HG02571 (cell line): ENCODE measurements at regions not wholly inside any gene's neighbourhood (a gene's known extent, or its start where the extent isn't known, plus 50 kb on each side); places are given as distances from the start of the nearest gene placed in this dataset.
"Not testable (repeated sequence)": the region's sequence is repeated elsewhere in the genome, so short reads cannot be mapped to it uniquely, and the experiment has no call there.

Source experiments
- ATAC-seq: cut with Tn5 transposase; IDR thresholded peaks from one replicate; pipeline ENCODE4 v1.9.1; 2021; ENCODE audit warnings: mild to moderate bottlenecking, moderate library complexity; ENCODE audit not compliant: unreplicated experiment

DNA sequence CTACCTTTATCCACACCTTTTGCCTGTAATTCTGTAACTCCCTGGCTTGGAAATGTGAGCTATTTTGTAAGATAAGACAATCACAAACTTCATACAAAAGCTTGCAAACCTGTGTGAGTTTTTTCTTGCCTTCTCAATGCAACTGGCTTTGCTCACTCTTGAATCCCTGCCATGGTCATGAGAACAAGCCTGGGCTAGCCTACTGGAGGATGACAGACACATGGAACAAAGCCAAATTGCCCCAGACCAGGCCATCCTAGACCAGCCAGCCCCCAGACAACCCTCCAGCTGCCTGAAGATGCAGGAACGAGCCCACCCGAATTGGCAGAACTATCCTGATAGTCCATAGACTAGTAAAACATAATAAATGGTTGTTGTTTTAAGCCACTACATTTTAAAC, 466.6 kb upstream of the ERCC4 start:
- no peak for ATAC-seq

DNA sequence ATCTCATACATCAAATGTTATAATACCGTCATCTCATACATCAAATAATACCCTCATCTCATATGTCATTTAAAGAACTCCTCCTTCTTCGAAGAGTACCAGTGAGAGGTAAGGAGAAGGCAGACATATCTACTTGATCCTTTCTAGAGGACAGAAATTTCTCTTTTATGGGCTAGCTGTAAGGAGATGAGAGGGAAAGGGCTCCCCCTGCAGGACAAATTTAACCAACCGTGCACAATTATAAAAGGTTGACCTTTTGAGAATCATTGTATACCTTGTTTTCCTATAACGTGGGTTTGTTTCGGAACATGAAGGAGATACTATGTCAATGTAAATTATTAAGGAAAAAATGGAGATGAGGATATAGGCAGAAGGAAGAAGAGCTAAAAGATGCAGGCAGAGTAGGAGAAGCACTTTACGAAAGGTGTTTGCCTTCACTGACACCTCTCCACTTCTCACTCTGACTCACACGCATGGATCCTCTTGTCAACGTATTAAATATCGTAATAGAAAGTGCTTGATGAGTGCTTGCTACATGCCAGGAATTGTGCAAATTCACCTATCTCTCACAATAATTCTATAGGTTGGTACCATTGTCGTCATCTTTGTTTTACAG, 465.9 kb upstream of the ERCC4 start:
- ATAC-seq = no peak

DNA sequence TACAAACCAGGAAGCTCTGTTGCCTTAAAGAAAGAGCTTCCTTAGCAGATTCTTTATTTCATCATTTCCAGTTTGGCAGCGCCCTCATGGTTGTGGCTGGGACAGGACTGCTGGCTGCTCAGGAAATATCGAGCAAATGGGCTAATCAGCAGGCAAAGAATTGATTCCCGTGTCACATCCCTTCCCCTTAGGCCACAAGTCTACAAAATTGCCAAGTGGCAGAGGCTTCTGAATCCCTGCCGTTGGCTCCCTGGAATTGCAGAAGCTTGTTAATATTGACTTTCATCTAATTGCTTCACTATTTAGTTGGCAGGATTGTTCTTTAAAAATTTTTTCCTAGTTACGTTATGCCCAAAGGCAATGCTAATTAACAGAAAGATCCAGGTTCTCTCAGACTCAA, 456.3 kb upstream of the ERCC4 start:
- ATAC-seq = no peak

DNA sequence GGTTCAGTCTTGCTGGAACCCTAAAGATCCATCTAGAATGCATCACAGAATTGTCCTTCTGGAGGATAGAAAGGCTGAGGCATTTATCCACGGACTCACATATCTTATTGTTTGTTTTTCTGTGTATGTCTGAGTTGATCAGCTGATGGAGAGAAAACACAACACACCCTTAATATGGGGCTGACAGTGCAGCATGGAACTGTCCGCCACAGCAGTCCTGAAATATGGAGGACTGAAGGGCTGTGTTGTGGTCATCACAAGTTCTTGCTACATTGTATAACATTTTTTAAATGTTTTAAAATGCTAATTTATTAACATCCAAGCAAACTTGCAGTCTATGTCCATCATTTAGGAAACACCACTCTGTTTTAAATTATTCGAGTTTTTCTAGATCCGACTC, 448.9 kb upstream of the ERCC4 start:
- ATAC-seq = no peak

DNA sequence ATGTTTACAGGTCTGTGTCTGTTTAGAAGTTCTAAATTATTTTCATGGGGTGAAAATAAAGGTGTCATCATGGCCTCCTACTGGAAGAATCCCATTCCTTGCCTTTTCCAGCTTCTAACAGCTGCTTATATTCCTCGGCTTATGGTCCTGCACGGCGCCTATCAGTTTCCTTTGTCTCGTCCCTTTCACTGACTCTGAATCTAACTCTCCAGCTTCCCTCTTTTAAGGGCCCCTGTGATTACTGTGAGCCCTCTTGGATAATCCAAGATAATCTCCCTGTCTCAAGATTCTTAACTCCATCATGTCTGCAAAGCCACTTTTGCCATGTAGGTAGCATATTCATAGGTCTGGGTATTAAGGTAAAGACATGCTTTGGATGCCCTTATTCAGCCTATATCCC, 441.0 kb upstream of the ERCC4 start:
- ATAC-seq = no peak

- ATAC-seq = no peak
Measured at GRCh38 chr16:13479549-13479948, 440.4 kb upstream of the ERCC4 start.

GRCh38 chr16:13480801-13481200, 439.2 kb upstream of the ERCC4 start:
- ATAC-seq = no peak

DNA sequence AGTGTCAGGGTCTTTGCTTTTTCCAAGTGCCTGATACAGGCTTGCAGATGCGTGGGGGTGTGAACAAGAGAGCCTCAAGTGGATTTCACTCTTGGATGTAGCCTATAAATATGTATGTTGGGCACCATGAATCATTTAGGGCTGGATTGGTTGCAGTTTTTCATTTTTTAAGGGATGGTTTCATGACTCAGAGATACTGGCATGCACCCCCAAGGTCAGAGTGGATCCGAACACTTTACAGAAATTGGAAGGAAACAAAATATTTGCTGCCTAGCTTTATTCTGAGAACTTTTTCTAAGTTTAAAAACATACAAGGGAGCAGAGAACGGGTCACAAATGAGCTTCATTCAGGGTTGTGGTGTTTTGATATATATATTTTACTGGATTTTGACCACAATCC, 436.8 kb upstream of the ERCC4 start:
- no peak for ATAC-seq

GRCh38 chr16:13489416-13489815, 430.5 kb upstream of the ERCC4 start:
- ATAC-seq = not testable (repeated sequence)

DNA sequence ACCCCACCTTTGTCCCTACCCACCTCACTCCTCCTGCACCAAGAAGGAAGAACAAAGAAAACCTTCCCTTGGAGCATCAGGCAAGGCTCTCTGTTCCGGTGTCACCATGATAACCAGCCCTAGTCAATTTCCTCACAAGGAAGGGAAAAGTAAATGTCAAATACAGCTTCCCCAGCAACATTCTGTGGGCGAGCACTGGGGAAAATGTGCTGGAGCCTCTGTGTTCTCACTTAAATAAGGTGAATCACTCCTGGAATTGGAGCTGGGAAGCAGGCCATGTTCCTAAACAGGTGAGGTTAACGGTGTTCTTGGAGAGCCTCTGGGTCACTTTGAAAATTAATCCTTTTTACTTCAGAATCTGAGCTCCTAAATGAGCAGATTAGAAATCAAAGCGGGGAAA, 427.9 kb upstream of the ERCC4 start:
- no peak for ATAC-seq

DNA sequence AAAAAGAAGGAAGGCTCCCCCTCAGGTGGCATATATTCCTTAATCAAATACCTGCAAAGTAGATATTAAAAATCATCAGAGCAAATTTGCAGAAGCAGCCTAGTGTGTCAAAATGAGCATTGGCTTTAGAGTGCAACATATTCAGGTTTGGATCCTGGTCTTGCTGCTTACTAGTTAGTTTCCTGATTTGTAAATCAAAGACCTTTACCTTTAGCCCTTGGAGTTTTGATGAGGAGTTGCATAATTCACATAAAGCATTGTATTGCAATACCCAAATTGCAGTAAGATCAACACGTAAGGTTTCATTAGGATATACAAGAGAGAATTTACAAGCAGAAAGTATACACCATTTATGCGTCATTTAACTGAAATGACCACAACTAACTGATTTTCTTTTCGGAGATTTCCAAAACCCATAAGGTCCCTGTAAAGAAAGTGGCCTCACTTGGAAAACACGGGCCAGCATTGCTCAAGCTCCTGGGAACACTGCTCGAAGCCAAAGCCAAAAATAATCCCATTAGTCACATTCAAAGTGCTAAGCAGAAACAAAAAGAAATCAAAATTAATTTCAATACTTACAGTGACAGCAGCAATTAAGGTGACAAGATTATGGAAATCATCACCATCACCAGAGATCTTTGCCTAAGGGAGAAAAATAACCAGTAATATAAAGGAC, 415.9 kb upstream of the ERCC4 start:
- ATAC-seq = no peak

DNA sequence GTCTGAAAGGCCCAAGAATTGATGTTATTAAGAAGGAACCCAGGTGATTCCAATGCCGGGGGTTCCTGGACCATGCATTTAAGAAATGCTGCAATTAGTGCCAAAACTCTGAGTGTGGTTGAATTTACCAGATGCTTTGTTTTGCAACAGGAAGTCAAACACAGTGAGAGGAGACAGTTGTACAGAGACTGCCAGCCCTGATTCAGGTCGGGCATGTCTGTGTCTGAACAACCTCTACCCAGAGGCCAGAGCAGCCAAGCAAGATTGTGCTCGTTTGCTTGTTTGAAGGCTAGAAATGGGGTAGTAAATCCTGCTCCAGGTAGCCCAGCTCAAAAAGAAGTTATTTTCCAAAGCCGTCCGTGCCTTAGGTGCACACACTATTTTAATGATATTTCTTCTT, 412.4 kb upstream of the ERCC4 start:
- no peak for ATAC-seq

GRCh38 chr16:13510425-13511151, 409.4 kb upstream of the ERCC4 start:
- no peak for ATAC-seq

- ATAC-seq = no peak
Measured at GRCh38 chr16:13517841-13518240, 402.1 kb upstream of the ERCC4 start.

DNA sequence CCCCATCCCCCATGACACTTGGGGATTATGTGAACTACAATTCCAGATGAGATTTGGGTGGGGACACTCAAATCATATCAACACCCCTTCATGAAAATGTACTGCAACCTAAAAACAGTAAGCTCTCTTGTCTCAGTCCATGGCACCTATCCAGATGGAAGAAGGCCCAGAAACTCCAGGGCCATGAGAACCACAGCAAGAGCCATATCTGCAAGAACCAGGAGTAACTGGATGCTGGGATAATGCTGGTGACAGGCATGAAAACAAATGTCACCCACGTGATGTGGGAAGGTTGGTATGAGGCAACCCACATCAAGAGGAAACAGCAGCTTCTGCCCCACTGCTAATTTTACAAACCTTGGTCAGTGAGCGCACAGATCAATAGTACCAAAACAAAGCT, 400.1 kb upstream of the ERCC4 start:
- ATAC-seq = no peak

DNA sequence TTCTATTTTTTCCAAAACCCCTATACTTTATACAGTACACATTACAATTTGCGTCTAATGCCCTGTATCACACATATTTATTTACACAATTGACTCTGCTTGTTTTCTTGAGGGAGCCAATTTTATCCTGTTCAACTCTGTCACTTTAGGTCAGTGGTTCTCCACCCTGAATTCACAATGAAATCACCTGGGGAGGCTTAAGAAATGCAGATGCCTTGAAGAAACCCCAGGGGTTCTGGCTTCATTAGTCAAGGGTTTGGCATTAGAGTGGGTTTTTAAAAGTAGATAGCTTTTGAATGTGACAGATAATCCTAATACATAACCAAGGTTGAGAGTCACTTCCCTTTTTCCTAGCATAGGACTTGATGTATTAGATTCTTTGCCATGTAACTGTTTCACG, 398.6 kb upstream of the ERCC4 start:
- no peak for ATAC-seq

- no peak for ATAC-seq
Measured at GRCh38 chr16:13527332-13527731, 392.6 kb upstream of the ERCC4 start.

DNA sequence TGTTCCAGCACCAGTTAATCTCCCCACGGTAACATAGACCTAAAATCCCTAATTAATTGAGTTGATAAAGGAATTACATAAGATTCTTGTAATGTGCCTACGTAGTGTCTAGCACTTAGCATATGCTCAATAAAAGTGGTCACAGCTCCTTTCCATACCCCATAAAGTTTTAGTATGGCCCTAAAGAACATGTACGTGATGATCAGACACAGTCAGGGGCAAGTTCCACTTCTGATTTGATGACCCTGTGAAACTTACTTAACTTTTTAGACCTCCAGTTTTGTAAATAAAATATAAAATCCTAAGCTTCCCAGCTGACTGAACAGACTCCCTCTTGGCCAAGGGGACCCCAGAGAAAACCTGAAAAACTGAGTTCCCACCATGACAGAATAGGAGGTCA, 391.3 kb upstream of the ERCC4 start:
- ATAC-seq = no peak

DNA sequence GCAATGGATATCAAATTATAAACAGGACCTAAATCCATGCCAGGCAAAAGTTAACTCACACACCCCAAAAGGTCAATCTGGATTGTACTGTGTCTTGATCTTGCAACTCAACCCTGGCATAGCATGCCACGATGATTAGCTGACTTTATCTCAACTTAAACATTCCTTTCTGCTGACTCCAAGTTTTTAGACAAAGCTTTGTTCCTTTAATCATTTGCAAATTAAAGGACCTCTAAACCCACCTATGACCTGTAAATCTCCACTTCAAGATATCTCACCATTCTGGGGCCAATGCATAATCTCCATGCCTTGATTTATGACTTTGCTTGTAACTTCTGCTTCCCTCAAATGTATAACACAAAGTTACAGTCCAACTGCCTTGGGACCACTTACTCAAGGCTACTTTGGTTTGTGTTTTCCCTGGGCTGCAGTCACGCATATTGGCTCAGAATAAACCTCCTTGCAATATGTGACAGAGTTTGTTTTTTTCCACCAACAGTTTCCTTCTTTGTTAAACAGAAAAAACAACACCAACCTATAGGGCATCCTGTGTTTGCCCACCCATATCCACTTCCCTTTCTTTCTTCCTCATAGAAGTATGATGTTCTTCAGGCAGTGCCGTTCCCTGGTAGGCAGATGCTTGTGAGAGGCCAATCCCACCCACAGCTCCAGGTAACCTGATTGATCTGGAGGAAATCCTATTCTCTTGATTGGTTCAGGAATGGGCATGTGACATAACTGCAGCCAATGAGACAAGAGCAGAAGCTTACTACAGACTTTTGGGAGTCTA, 390.6 kb upstream of the ERCC4 start:
- ATAC-seq = no peak

GRCh38 chr16:13540771-13541170, 379.2 kb upstream of the ERCC4 start:
- no peak for ATAC-seq

GRCh38 chr16:13542284-13542683, 377.7 kb upstream of the ERCC4 start:
- ATAC-seq = no peak

GRCh38 chr16:13543850-13544249, 376.1 kb upstream of the ERCC4 start:
- ATAC-seq = no peak
